COLO829 (cell line): ENCODE measurements at regions not wholly inside any gene's neighbourhood (a gene's known extent, or its start where the extent isn't known, plus 50 kb on each side); places are given as distances from the start of the nearest gene placed in this dataset.
"Not testable (repeated sequence)": the region's sequence is repeated elsewhere in the genome, so short reads cannot be mapped to it uniquely, and the experiment has no call there.

ENCODE experiments used
- DNase-seq: peaks from one replicate; pipeline ENCODE4 v3.0.0; 2012; ENCODE audit warnings: low spot score

GRCh38 chr4:124053872-124054538 lies 657.4 kb downstream of the SPRY1 start:
- peak; percentile 50 for DNase-seq

GRCh38 chr4:124055336-124055735 lies 657.2 kb downstream of the ANKRD50 start:
- no peak for DNase-seq

GRCh38 chr4:124055896-124056295 lies 656.6 kb downstream of the ANKRD50 start:
- DNase-seq: no peak

GRCh38 chr4:124060261-124060918 lies 652.1 kb downstream of the ANKRD50 start:
- DNase-seq: no peak

- DNase-seq: peak; percentile 20
These were observed 651.1 kb downstream of the ANKRD50 start for GRCh38 chr4:124061413-124061812.

- no peak for DNase-seq
These were observed 647.1 kb downstream of the ANKRD50 start for GRCh38 chr4:124065422-124065821.

GRCh38 chr4:124065936-124066335 lies 646.6 kb downstream of the ANKRD50 start:
- DNase-seq: no peak

- no peak for DNase-seq
These were observed 645.9 kb downstream of the ANKRD50 start for GRCh38 chr4:124066595-124066994.

- DNase-seq: no peak
These were observed 645.5 kb downstream of the ANKRD50 start for GRCh38 chr4:124067046-124067445.

GRCh38 chr4:124070688-124071484 lies 641.6 kb downstream of the ANKRD50 start:
- DNase-seq: no peak

- not testable (repeated sequence) for DNase-seq
These were observed 637.3 kb downstream of the ANKRD50 start for GRCh38 chr4:124075276-124075675.

GRCh38 chr4:124079174-124079780 lies 633.3 kb downstream of the ANKRD50 start:
- no peak for DNase-seq

- DNase-seq: no peak
These were observed 628.8 kb downstream of the ANKRD50 start for GRCh38 chr4:124083711-124084110.

GRCh38 chr4:124085561-124086180 lies 626.9 kb downstream of the ANKRD50 start:
- DNase-seq: no peak

GRCh38 chr4:124090021-124090420 lies 622.5 kb downstream of the ANKRD50 start:
- no peak for DNase-seq

- DNase-seq: no peak
These were observed 620.4 kb downstream of the ANKRD50 start for GRCh38 chr4:124092101-124092500.

GRCh38 chr4:124092541-124092984 lies 620.0 kb downstream of the ANKRD50 start:
- no peak for DNase-seq

- no peak for DNase-seq
These were observed 616.9 kb downstream of the ANKRD50 start for GRCh38 chr4:124095621-124096020.

GRCh38 chr4:124096290-124096689 lies 616.2 kb downstream of the ANKRD50 start:
- no peak for DNase-seq

GRCh38 chr4:124097447-124097846 lies 615.1 kb downstream of the ANKRD50 start:
- DNase-seq: no peak

GRCh38 chr4:124104101-124104500 lies 608.4 kb downstream of the ANKRD50 start:
- DNase-seq: no peak

GRCh38 chr4:124104628-124105027 lies 607.9 kb downstream of the ANKRD50 start:
- no peak for DNase-seq
